Nephron (organoid): ENCODE measurements at regions not wholly inside any gene's neighbourhood (a gene's known extent, or its start where the extent isn't known, plus 50 kb on each side); places are given as distances from the start of the nearest gene placed in this dataset.

Experiments used
- H3K27ac Mint-ChIP-seq, 3 experiments: 2 replicates each; pipeline ENCODE4 v1.8.0; 2020; ENCODE audit warnings: mixed read lengths in 3 of 3, mild to moderate bottlenecking in 2 of 3, moderate library complexity in 1 of 3
- H3K27me3 Mint-ChIP-seq: 2 replicates; pipeline ENCODE4 v1.8.0; 2021; ENCODE audit warnings: low read depth, mild to moderate bottlenecking, moderate library complexity, mixed read lengths
- H3K36me3 Mint-ChIP-seq: 2 replicates; pipeline ENCODE4 v1.8.0; 2020; ENCODE audit warnings: low read depth, mixed read lengths
- H3K4me1 Mint-ChIP-seq: 2 replicates; pipeline ENCODE4 v1.8.0; 2020; ENCODE audit warnings: mixed read lengths
- H3K4me3 Mint-ChIP-seq, 3 experiments: 2 replicates each; pipeline ENCODE4 v1.8.0; 2020; ENCODE audit warnings: mild to moderate bottlenecking in 3 of 3, mixed read lengths in 3 of 3, moderate library complexity in 2 of 3
- H3K9me3 Mint-ChIP-seq: 2 replicates; pipeline ENCODE4 v1.8.0; 2020; ENCODE audit warnings: mixed read lengths
- TF ChIP-seq, protein P1 (sequence below), 3 experiments: fragments of 200-600 bp; sonication (generic); IDR thresholded peaks; one replicate each; pipeline ENCODE4 v1.5.0; 2021; ENCODE audit warnings: antibody characterized with exemption in 3 of 3; ENCODE audit not compliant: unreplicated experiment in 3 of 3

DNA sequence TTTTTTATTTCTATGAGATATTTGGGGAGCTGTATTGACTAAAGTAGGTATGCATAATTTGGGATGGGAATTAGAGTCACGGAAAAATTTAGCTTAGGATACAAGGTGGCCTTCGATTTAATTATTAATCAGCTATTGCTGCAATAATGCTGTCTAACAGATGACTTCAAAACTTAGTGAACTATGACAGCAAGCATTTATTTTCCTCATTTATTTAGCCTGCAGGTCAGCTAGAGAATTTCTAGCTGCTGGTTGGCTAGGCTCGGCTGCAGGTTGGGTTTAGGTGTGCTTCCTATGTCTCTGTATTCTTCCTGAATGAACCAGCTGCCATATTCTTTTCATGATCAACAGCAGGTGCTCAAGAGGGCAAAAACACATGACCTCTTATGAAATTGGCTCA, 181.8 kb upstream of the RAG2 start:
- Mint-ChIP-seq H3K36me3 (no peaks in the 10 kb centered on the region), H3K4me1 (peaks cover 20% of the 10 kb centered on the region), H3K27ac (peak overlapping the region; percentile 2 to 64 (median 14)), H3K4me3 (no peak overlapping the region), H3K27me3 (peaks cover 7% of the 10 kb centered on the region), H3K9me3 (no peaks in the 10 kb centered on the region)
- TF ChIP-seq, protein P1, sequence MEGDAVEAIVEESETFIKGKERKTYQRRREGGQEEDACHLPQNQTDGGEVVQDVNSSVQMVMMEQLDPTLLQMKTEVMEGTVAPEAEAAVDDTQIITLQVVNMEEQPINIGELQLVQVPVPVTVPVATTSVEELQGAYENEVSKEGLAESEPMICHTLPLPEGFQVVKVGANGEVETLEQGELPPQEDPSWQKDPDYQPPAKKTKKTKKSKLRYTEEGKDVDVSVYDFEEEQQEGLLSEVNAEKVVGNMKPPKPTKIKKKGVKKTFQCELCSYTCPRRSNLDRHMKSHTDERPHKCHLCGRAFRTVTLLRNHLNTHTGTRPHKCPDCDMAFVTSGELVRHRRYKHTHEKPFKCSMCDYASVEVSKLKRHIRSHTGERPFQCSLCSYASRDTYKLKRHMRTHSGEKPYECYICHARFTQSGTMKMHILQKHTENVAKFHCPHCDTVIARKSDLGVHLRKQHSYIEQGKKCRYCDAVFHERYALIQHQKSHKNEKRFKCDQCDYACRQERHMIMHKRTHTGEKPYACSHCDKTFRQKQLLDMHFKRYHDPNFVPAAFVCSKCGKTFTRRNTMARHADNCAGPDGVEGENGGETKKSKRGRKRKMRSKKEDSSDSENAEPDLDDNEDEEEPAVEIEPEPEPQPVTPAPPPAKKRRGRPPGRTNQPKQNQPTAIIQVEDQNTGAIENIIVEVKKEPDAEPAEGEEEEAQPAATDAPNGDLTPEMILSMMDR (IDR thresholded peaks at IDR 0.05; ENCODE audit: unreplicated experiment in 3 of 3): no peak

DNA sequence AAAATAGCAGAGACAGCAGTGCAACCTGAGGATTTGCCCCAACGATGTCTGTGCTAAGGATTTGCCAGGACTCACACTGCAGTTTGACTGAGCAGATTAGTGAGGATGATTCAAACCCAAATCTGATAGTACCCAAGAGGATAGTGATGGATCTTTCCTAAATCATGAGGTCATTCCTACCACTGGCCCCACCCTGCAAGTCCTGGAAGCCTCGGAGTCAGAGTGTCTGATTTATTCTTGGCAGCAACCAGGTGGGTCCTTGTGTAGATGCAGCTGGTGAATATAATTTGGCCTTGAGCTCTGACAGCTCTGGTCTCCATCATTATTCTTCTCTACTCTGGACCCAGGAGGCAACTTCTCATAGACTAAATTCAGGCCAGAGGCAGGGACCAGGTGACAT, 179.3 kb upstream of the RAG2 start:
- H3K27ac Mint-ChIP-seq: no peak overlapping the region
- H3K4me3 Mint-ChIP-seq: no peak overlapping the region
- H3K4me1 Mint-ChIP-seq: peaks cover 15% of the 10 kb centered on the region
- peaks cover 7% of the 10 kb centered on the region for H3K27me3 Mint-ChIP-seq
- H3K36me3 Mint-ChIP-seq: no peaks in the 10 kb centered on the region
- no peaks in the 10 kb centered on the region for H3K9me3 Mint-ChIP-seq
- TF ChIP-seq, protein P1 (IDR thresholded peaks at IDR 0.05; ENCODE audit: unreplicated experiment in 3 of 3): no peak

DNA sequence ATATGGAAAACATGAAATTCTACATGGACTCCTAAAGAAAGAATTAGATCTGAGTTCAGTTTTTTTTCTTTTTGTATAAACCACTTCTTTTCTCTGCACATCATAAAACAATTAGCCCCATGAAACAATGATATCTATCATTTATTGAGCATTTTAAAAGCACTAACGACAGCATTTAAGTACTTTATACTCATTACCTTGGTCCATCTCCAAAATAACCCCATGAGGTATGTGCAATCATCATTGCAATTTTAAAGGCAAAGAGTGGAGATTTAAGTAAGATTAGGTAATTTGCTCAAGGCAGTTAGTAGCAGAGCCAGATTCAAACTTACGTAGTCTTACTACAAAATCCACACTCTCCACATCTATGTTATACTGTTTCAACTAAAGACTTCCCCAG, 177.7 kb upstream of the RAG2 start:
- Mint-ChIP-seq H3K27me3 (peaks cover 7% of the 10 kb centered on the region), H3K9me3 (peaks cover 1% of the 10 kb centered on the region), H3K4me1 (peaks cover 15% of the 10 kb centered on the region), H3K36me3 (no peaks in the 10 kb centered on the region), H3K27ac (no peak overlapping the region), H3K4me3 (no peak overlapping the region)
- TF ChIP-seq, protein P1 (IDR thresholded peaks at IDR 0.05; ENCODE audit: unreplicated experiment in 3 of 3): no peak

DNA sequence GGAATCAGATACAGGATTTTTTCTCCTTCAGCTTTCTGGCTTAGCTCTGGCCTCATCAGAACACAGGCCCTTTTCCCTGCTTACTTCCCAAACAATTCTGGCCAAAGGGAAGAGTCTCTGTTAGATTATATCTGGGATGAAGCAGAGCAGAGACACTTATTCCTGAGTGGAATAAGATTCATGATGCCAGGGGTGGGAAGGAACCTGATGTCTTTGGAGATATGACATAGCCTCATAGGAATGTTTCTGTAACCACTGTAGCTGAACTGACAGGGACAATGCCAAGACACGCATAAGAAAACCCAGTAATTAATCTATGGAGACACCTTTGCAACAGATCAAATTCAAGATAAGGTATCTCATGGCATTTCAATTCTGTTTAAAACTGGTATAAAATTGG, 177.1 kb upstream of the RAG2 start:
- Mint-ChIP-seq H3K9me3 (peaks cover 3% of the 10 kb centered on the region), H3K4me3 (no peak overlapping the region)

DNA sequence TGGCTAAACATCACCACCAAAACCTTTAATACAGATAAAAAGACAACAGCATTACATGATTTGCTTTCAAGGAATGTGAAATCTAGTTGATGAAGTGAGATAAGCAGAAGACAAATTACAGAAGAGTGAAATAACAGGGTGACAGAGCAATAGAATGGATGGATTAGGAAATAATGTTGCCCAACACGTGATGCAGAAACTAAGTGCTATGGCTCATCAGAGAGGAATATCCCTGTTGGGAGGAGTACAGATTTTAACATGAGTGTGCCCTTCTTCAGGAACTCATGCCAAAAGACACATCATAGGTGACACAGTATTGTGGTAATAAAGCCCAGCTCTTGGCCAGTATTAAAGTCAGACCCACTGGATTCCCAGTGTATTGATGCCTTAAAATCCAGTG, 176.6 kb upstream of the RAG2 start:
- TF ChIP-seq, protein P1 (IDR thresholded peaks at IDR 0.05; ENCODE audit: unreplicated experiment in 3 of 3): no peak
- peaks cover 3% of the 10 kb centered on the region for H3K9me3 Mint-ChIP-seq

More for the DNA sequence above, 177.1 kb upstream of the RAG2 start:
- Mint-ChIP-seq H3K27me3 (peaks cover 7% of the 10 kb centered on the region), H3K36me3 (no peaks in the 10 kb centered on the region), H3K27ac (no peak overlapping the region), H3K4me1 (peaks cover 15% of the 10 kb centered on the region)
- TF ChIP-seq, protein P1 (IDR thresholded peaks at IDR 0.05; ENCODE audit: unreplicated experiment in 3 of 3): no peak

DNA sequence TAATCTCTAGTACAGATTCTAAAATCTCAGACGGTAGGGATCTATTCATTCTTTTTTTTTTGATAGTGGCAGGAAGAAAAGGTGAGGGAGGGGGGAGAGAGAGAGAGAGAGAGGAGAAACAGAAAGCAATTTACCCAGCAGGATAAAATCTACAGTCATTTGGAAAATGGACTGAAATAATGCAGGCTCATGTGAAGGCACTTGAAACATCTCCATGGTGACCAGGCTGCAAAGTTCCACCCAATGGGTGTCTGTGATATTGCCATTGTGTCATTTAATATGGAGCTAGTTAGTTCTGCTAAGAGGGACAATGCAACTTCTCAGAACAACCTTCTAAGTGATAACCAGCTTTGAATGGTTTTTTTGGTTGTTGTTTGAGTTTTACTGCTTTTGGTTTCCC, 165.2 kb upstream of the RAG2 start:
- Mint-ChIP-seq H3K4me1 (no peaks in the 10 kb centered on the region), H3K36me3 (no peaks in the 10 kb centered on the region), H3K4me3 (no peak overlapping the region), H3K27me3 (peaks cover 3% of the 10 kb centered on the region), H3K27ac (peak overlapping the region in 1 of 3 experiments; percentile 9), H3K9me3 (peaks cover 8% of the 10 kb centered on the region)
- TF ChIP-seq, protein P1 (IDR thresholded peaks at IDR 0.05; ENCODE audit: unreplicated experiment in 3 of 3): no peak

More for the DNA sequence above, 176.6 kb upstream of the RAG2 start:
- H3K4me3 Mint-ChIP-seq: no peak overlapping the region
- H3K36me3 Mint-ChIP-seq: no peaks in the 10 kb centered on the region
- H3K27me3 Mint-ChIP-seq: peaks cover 4% of the 10 kb centered on the region
- peak overlapping the region in 1 of 3 experiments; percentile 2 for H3K27ac Mint-ChIP-seq
- peaks cover 15% of the 10 kb centered on the region for H3K4me1 Mint-ChIP-seq
